ENCODE measurements at regions not wholly inside any gene's neighbourhood (a gene's known extent, or its start where the extent isn't known, plus 50 kb on each side); places are given as distances from the start of the nearest gene placed in this dataset.

GRCh38 chr12:85695097-85695715, 141.0 kb downstream of the RASSF9 start:
- Histone ChIP-seq H3K36me3 (ENCODE audit: control insufficient read depth, low read depth, low read length) (no peaks in the 10 kb centered on the region), H3K27ac (ENCODE audit: low read length) (no peak overlapping the region), H3K9ac (ENCODE audit: low read length) (no peak overlapping the region), H3K9me3 (ENCODE audit: control insufficient read depth, low read depth, low read length) (no peaks in the 10 kb centered on the region), H3K4me1 (ENCODE audit: control insufficient read depth, low read depth, low read length) (no peaks in the 10 kb centered on the region), H3K4me3 (ENCODE audit: low read length) (no peak overlapping the region), H3K27me3 (ENCODE audit: control insufficient read depth, insufficient read depth, low read length) (no peaks in the 10 kb centered on the region)

GRCh38 chr12:85697003-85697402, 139.2 kb downstream of the RASSF9 start:
- no peaks in the 10 kb centered on the region for H3K4me1 ChIP-seq (ENCODE audit: control insufficient read depth, low read depth, low read length)
- no peaks in the 10 kb centered on the region for H3K27me3 ChIP-seq (ENCODE audit: control insufficient read depth, insufficient read depth, low read length)
- H3K4me3 ChIP-seq (ENCODE audit: low read length), result no peak overlapping the region
- no peaks in the 10 kb centered on the region for H3K36me3 ChIP-seq (ENCODE audit: control insufficient read depth, low read depth, low read length)
- no peak overlapping the region for H3K27ac ChIP-seq (ENCODE audit: low read length)
- H3K9ac ChIP-seq (ENCODE audit: low read length), result no peak overlapping the region
- no peaks in the 10 kb centered on the region for H3K9me3 ChIP-seq (ENCODE audit: control insufficient read depth, low read depth, low read length)

GRCh38 chr12:85698937-85699336, 137.3 kb downstream of the RASSF9 start:
- no peaks in the 10 kb centered on the region for H3K27me3 ChIP-seq (ENCODE audit: control insufficient read depth, insufficient read depth, low read length)
- H3K9ac ChIP-seq (ENCODE audit: low read length), result no peak overlapping the region
- no peak overlapping the region for H3K4me3 ChIP-seq (ENCODE audit: low read length)
- no peak overlapping the region for H3K27ac ChIP-seq (ENCODE audit: low read length)
- no peaks in the 10 kb centered on the region for H3K36me3 ChIP-seq (ENCODE audit: control insufficient read depth, low read depth, low read length)
- no peaks in the 10 kb centered on the region for H3K9me3 ChIP-seq (ENCODE audit: control insufficient read depth, low read depth, low read length)
- H3K4me1 ChIP-seq (ENCODE audit: control insufficient read depth, low read depth, low read length), result no peaks in the 10 kb centered on the region

GRCh38 chr12:85708775-85709174, 127.4 kb downstream of the RASSF9 start:
- Histone ChIP-seq H3K4me1 (ENCODE audit: control insufficient read depth, low read depth, low read length) (no peaks in the 10 kb centered on the region), H3K27ac (ENCODE audit: low read length) (no peak overlapping the region), H3K27me3 (ENCODE audit: control insufficient read depth, insufficient read depth, low read length) (no peaks in the 10 kb centered on the region), H3K36me3 (ENCODE audit: control insufficient read depth, low read depth, low read length) (no peaks in the 10 kb centered on the region), H3K9ac (ENCODE audit: low read length) (no peak overlapping the region), H3K9me3 (ENCODE audit: control insufficient read depth, low read depth, low read length) (no peaks in the 10 kb centered on the region), H3K4me3 (ENCODE audit: low read length) (no peak overlapping the region)

- Histone ChIP-seq H3K4me3 (ENCODE audit: low read length) (no peak overlapping the region), H3K9ac (ENCODE audit: low read length) (no peak overlapping the region), H3K36me3 (ENCODE audit: control insufficient read depth, low read depth, low read length) (no peaks in the 10 kb centered on the region), H3K27me3 (ENCODE audit: control insufficient read depth, insufficient read depth, low read length) (no peaks in the 10 kb centered on the region), H3K4me1 (ENCODE audit: control insufficient read depth, low read depth, low read length) (no peaks in the 10 kb centered on the region), H3K27ac (ENCODE audit: low read length) (no peak overlapping the region), H3K9me3 (ENCODE audit: control insufficient read depth, low read depth, low read length) (no peaks in the 10 kb centered on the region)
Observed at GRCh38 chr12:85711735-85712390, 124.3 kb downstream of the RASSF9 start.

- no peaks in the 10 kb centered on the region for H3K9me3 ChIP-seq (ENCODE audit: control insufficient read depth, low read depth, low read length)
- H3K36me3 ChIP-seq (ENCODE audit: control insufficient read depth, low read depth, low read length), result no peaks in the 10 kb centered on the region
- no peaks in the 10 kb centered on the region for H3K4me1 ChIP-seq (ENCODE audit: control insufficient read depth, low read depth, low read length)
- H3K9ac ChIP-seq (ENCODE audit: low read length), result no peak overlapping the region
- H3K27me3 ChIP-seq (ENCODE audit: control insufficient read depth, insufficient read depth, low read length), result no peaks in the 10 kb centered on the region
- H3K27ac ChIP-seq (ENCODE audit: low read length), result no peak overlapping the region
- no peak overlapping the region for H3K4me3 ChIP-seq (ENCODE audit: low read length)
Observed at GRCh38 chr12:85713373-85713772, 122.8 kb downstream of the RASSF9 start.

GRCh38 chr12:85714425-85714824, 121.8 kb downstream of the RASSF9 start:
- Histone ChIP-seq H3K9me3 (ENCODE audit: control insufficient read depth, low read depth, low read length) (no peaks in the 10 kb centered on the region), H3K36me3 (ENCODE audit: control insufficient read depth, low read depth, low read length) (no peaks in the 10 kb centered on the region), H3K4me3 (ENCODE audit: low read length) (no peak overlapping the region), H3K27ac (ENCODE audit: low read length) (no peak overlapping the region), H3K9ac (ENCODE audit: low read length) (no peak overlapping the region), H3K4me1 (ENCODE audit: control insufficient read depth, low read depth, low read length) (no peaks in the 10 kb centered on the region), H3K27me3 (ENCODE audit: control insufficient read depth, insufficient read depth, low read length) (no peaks in the 10 kb centered on the region)

GRCh38 chr12:85720308-85721033, 115.7 kb downstream of the RASSF9 start:
- no peak overlapping the region for H3K9ac ChIP-seq (ENCODE audit: low read length)
- no peaks in the 10 kb centered on the region for H3K4me1 ChIP-seq (ENCODE audit: control insufficient read depth, low read depth, low read length)
- no peaks in the 10 kb centered on the region for H3K36me3 ChIP-seq (ENCODE audit: control insufficient read depth, low read depth, low read length)
- H3K27ac ChIP-seq (ENCODE audit: low read length), result no peak overlapping the region
- no peak overlapping the region for H3K4me3 ChIP-seq (ENCODE audit: low read length)
- H3K9me3 ChIP-seq (ENCODE audit: control insufficient read depth, low read depth, low read length), result no peaks in the 10 kb centered on the region
- H3K27me3 ChIP-seq (ENCODE audit: control insufficient read depth, insufficient read depth, low read length), result no peaks in the 10 kb centered on the region

GRCh38 chr12:85725991-85726390, 110.2 kb downstream of the RASSF9 start:
- no peak overlapping the region for H3K4me3 ChIP-seq (ENCODE audit: low read length)
- H3K9ac ChIP-seq (ENCODE audit: low read length), result no peak overlapping the region
- H3K9me3 ChIP-seq (ENCODE audit: control insufficient read depth, low read depth, low read length), result no peaks in the 10 kb centered on the region
- no peaks in the 10 kb centered on the region for H3K36me3 ChIP-seq (ENCODE audit: control insufficient read depth, low read depth, low read length)
- no peaks in the 10 kb centered on the region for H3K27me3 ChIP-seq (ENCODE audit: control insufficient read depth, insufficient read depth, low read length)
- no peak overlapping the region for H3K27ac ChIP-seq (ENCODE audit: low read length)
- no peaks in the 10 kb centered on the region for H3K4me1 ChIP-seq (ENCODE audit: control insufficient read depth, low read depth, low read length)

- H3K4me3 ChIP-seq (ENCODE audit: low read length), result no peak overlapping the region
- no peaks in the 10 kb centered on the region for H3K9me3 ChIP-seq (ENCODE audit: control insufficient read depth, low read depth, low read length)
- H3K9ac ChIP-seq (ENCODE audit: low read length), result no peak overlapping the region
- H3K36me3 ChIP-seq (ENCODE audit: control insufficient read depth, low read depth, low read length), result no peaks in the 10 kb centered on the region
- no peaks in the 10 kb centered on the region for H3K27me3 ChIP-seq (ENCODE audit: control insufficient read depth, insufficient read depth, low read length)
- H3K4me1 ChIP-seq (ENCODE audit: control insufficient read depth, low read depth, low read length), result no peaks in the 10 kb centered on the region
- H3K27ac ChIP-seq (ENCODE audit: low read length), result no peak overlapping the region
Observed at GRCh38 chr12:85733221-85733840, 102.9 kb downstream of the RASSF9 start.

- H3K4me1 ChIP-seq (ENCODE audit: control insufficient read depth, low read depth, low read length), result no peaks in the 10 kb centered on the region
- no peaks in the 10 kb centered on the region for H3K9me3 ChIP-seq (ENCODE audit: control insufficient read depth, low read depth, low read length)
- no peak overlapping the region for H3K27ac ChIP-seq (ENCODE audit: low read length)
- H3K9ac ChIP-seq (ENCODE audit: low read length), result no peak overlapping the region
- H3K27me3 ChIP-seq (ENCODE audit: control insufficient read depth, insufficient read depth, low read length), result no peaks in the 10 kb centered on the region
- H3K4me3 ChIP-seq (ENCODE audit: low read length), result no peak overlapping the region
- no peaks in the 10 kb centered on the region for H3K36me3 ChIP-seq (ENCODE audit: control insufficient read depth, low read depth, low read length)
Observed at GRCh38 chr12:85733984-85734383, 102.2 kb downstream of the RASSF9 start.
